ENCODE measurements at regions not wholly inside any gene's neighbourhood (a gene's known extent, or its start where the extent isn't known, plus 50 kb on each side); places are given as distances from the start of the nearest gene placed in this dataset.
"Not testable (repeated sequence)": the region's sequence is repeated elsewhere in the genome, so short reads cannot be mapped to it uniquely, and the experiment has no call there.

GRCh38 chr2:22110244-22110651 lies 986.5 kb downstream of the TDRD15 start:
- no peak for DNase-seq
- in situ Hi-C loops (cut with HindIII; ENCODE audit: low pct_ligation_motif_present, low pct_unique_long_range_greater_than_20kb, low sequenced_read_pairs) = no loop called here

- DNase-seq = peak; percentile 37
- in situ Hi-C loops (cut with HindIII; ENCODE audit: low pct_ligation_motif_present, low pct_unique_long_range_greater_than_20kb, low sequenced_read_pairs) = no loop called here
Observed at GRCh38 chr2:22124003-22124402, 1000.2 kb downstream of the TDRD15 start.

GRCh38 chr2:22126106-22126505 lies 1002.3 kb downstream of the TDRD15 start:
- in situ Hi-C loops (cut with HindIII; ENCODE audit: low pct_ligation_motif_present, low pct_unique_long_range_greater_than_20kb, low sequenced_read_pairs) = no loop called here
- DNase-seq = no peak

GRCh38 chr2:22126978-22127377 lies 1003.2 kb downstream of the TDRD15 start:
- no peak for DNase-seq
- in situ Hi-C loops (cut with HindIII; ENCODE audit: low pct_ligation_motif_present, low pct_unique_long_range_greater_than_20kb, low sequenced_read_pairs) = no loop called here

GRCh38 chr2:22134421-22134820 lies 1010.7 kb downstream of the TDRD15 start:
- DNase-seq = no peak
- in situ Hi-C loops (cut with HindIII; ENCODE audit: low pct_ligation_motif_present, low pct_unique_long_range_greater_than_20kb, low sequenced_read_pairs) = no loop called here

GRCh38 chr2:22136446-22136845 lies 1012.7 kb downstream of the TDRD15 start:
- no peak for DNase-seq

GRCh38 chr2:22143840-22144239 lies 1020.1 kb downstream of the TDRD15 start:
- in situ Hi-C loops (cut with HindIII; ENCODE audit: low pct_ligation_motif_present, low pct_unique_long_range_greater_than_20kb, low sequenced_read_pairs) = no loop called here
- DNase-seq = no peak

More at GRCh38 chr2:22136446-22136845, 1012.7 kb downstream of the TDRD15 start:
- in situ Hi-C loops (cut with HindIII; ENCODE audit: low pct_ligation_motif_present, low pct_unique_long_range_greater_than_20kb, low sequenced_read_pairs) = no loop called here

GRCh38 chr2:22153931-22154613 lies 1030.3 kb downstream of the TDRD15 start:
- in situ Hi-C loops (cut with HindIII; ENCODE audit: low pct_ligation_motif_present, low pct_unique_long_range_greater_than_20kb, low sequenced_read_pairs) = no loop called here
- DNase-seq = no peak

GRCh38 chr2:22156661-22157060 lies 1032.9 kb downstream of the TDRD15 start:
- DNase-seq; in situ Hi-C loops (cut with HindIII; ENCODE audit: low pct_ligation_motif_present, low pct_unique_long_range_greater_than_20kb, low sequenced_read_pairs): not testable (repeated sequence)

- in situ Hi-C loops (cut with HindIII; ENCODE audit: low pct_ligation_motif_present, low pct_unique_long_range_greater_than_20kb, low sequenced_read_pairs) = no loop called here
Observed at GRCh38 chr2:22167256-22167655, 1043.5 kb downstream of the TDRD15 start.

GRCh38 chr2:22175003-22175402 lies 1051.2 kb downstream of the TDRD15 start:
- DNase-seq = no peak
- in situ Hi-C loops (cut with HindIII; ENCODE audit: low pct_ligation_motif_present, low pct_unique_long_range_greater_than_20kb, low sequenced_read_pairs) = no loop called here

More at GRCh38 chr2:22167256-22167655, 1043.5 kb downstream of the TDRD15 start:
- DNase-seq = no peak

GRCh38 chr2:22185251-22185650 lies 1061.5 kb downstream of the TDRD15 start:
- in situ Hi-C loops (cut with HindIII; ENCODE audit: low pct_ligation_motif_present, low pct_unique_long_range_greater_than_20kb, low sequenced_read_pairs) = no loop called here
- no peak for DNase-seq

- DNase-seq; in situ Hi-C loops (cut with HindIII; ENCODE audit: low pct_ligation_motif_present, low pct_unique_long_range_greater_than_20kb, low sequenced_read_pairs): not testable (repeated sequence)
Observed at GRCh38 chr2:22186261-22186828, 1062.6 kb downstream of the TDRD15 start.

- in situ Hi-C loops (cut with HindIII; ENCODE audit: low pct_ligation_motif_present, low pct_unique_long_range_greater_than_20kb, low sequenced_read_pairs) = no loop called here
Observed at GRCh38 chr2:22189893-22190480, 1066.2 kb downstream of the TDRD15 start.

GRCh38 chr2:22194218-22194617 lies 1070.5 kb downstream of the TDRD15 start:
- DNase-seq = no peak
- in situ Hi-C loops (cut with HindIII; ENCODE audit: low pct_ligation_motif_present, low pct_unique_long_range_greater_than_20kb, low sequenced_read_pairs) = no loop called here

More at GRCh38 chr2:22189893-22190480, 1066.2 kb downstream of the TDRD15 start:
- DNase-seq = no peak

GRCh38 chr2:22196806-22197205 lies 1073.0 kb downstream of the TDRD15 start:
- no peak for DNase-seq
- in situ Hi-C loops (cut with HindIII; ENCODE audit: low pct_ligation_motif_present, low pct_unique_long_range_greater_than_20kb, low sequenced_read_pairs) = no loop called here

GRCh38 chr2:22198381-22199283 lies 1074.9 kb downstream of the TDRD15 start:
- in situ Hi-C loops (cut with HindIII; ENCODE audit: low pct_ligation_motif_present, low pct_unique_long_range_greater_than_20kb, low sequenced_read_pairs) = no loop called here

GRCh38 chr2:22199994-22200393 lies 1076.2 kb downstream of the TDRD15 start:
- DNase-seq = no peak
- in situ Hi-C loops (cut with HindIII; ENCODE audit: low pct_ligation_motif_present, low pct_unique_long_range_greater_than_20kb, low sequenced_read_pairs) = no loop called here

More at GRCh38 chr2:22198381-22199283, 1074.9 kb downstream of the TDRD15 start:
- DNase-seq = no peak

- no peak for DNase-seq
- in situ Hi-C loops (cut with HindIII; ENCODE audit: low pct_ligation_motif_present, low pct_unique_long_range_greater_than_20kb, low sequenced_read_pairs) = no loop called here
Observed at GRCh38 chr2:22209545-22209944, 1085.8 kb downstream of the TDRD15 start.

Measured in ACHN (cell line).